Dermis blood vessel endothelial cell (primary cell): ENCODE measurements at regions not wholly inside any gene's neighbourhood (a gene's known extent, or its start where the extent isn't known, plus 50 kb on each side); places are given as distances from the start of the nearest gene placed in this dataset.

ENCODE experiments used
- DNase-seq: peaks from one replicate; pipeline ENCODE4 v3.0.0; 2010

DNA sequence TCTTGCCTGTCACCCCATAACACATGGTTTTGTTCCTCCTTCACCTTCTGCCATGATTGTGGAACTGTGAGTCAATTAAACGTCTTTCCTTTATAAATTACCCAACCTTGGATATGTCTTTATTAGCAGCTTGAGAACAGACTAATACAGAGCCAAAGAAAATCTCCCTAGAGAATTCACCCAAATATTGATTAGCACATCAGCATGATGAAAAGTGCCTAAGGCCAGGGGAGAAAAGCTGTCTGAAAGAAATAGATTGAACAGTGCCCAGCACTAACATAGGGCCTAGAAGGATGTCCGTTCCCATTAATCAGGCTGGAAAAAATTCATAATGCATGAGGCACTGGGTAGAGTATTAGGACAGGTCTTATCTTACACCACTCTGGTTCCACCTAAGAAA lies 111.9 kb upstream of the CALN1 start:
- no peak for DNase-seq

- no peak for DNase-seq
Observed at GRCh38 chr7:72504061-72504706, 92.0 kb upstream of the CALN1 start.

- no peak for DNase-seq
Observed at GRCh38 chr7:72503644-72504043, 91.5 kb upstream of the CALN1 start.

DNA sequence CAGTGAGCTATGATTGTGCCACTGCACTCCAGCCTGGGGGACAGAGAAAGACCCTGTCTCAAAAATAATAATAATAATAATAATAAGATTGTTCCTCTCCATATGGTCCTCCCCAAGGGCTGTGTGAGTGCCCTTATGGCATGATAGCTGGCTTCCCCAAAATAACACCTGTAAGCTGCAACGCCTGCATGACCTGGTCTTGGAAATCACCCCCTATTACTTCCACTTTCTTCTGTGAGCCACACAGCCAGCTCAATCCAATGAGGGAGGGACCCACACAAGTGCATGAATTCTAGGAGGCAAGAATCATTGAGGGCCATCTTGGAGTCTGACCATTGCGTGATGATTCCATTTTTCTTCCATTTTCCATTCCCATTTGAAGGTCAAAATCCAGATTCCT lies 82.7 kb upstream of the CALN1 start:
- no peak for DNase-seq

- DNase-seq: peak; percentile 70
Observed at GRCh38 chr7:72493850-72494661, 81.9 kb upstream of the CALN1 start.

DNA sequence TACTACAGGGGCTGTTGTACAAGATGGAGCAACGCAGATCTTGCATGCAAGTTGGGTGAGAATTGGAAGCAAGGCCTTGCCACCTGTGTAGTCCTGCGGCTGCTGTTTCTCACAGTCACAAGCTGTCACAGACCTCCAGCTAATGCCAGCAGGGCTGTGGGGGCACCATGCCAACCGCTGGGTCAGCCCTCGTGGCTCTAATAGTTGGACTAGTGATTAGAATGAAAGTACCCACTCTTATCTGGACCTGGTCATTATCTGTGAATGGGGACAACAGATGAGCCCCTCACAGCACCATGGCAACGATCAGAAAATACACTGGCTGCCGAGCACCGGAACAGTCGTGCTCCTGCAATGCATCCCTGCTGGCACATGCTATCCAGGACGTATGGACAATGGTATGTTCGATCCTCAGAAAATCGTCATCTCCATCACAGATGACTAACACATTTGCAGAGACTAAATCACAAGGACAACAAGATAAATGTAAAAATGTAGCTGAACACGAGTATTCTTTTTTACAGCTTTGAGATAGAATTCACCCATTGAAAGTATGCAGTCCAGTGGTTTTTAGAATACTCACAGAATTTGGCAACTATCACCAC lies 80.4 kb upstream of the CALN1 start:
- DNase-seq: no peak

GRCh38 chr7:72490301-72490700 lies 78.2 kb upstream of the CALN1 start:
- DNase-seq: no peak

GRCh38 chr7:72481934-72482333 lies 69.8 kb upstream of the CALN1 start:
- DNase-seq: no peak

DNA sequence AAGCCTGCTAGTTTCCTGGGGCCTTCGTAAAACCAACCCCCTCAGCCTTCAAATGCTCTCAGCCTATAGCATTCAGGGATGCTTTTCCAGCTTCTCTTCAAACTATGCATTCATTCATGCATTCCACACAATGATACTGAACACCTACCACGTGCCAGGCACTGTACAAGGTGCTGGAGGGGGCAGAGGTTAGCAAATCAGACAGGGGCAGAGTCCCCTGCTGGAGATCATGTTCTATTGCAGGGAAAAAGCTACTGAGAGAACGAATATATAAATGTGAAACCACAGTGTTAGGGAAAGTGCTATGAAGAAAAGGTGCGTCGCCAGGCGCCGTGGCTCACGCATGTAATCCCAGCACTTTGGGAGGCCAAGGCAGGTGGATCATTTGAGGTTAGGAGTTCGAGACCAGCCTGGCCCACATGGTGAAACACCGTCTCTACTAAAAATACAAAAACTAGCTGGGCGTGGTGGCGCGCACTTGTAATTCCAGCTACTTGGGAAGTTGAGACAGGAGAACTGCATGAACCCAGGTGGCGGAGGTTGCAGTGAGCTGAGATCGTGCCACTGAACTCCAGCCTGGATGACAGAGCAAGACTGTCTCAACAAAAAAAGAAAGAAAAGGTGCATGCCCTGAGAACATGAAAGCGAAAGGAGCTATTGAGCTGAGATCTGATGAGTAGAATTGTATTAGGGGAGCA lies 64.6 kb upstream of the CALN1 start:
- DNase-seq: no peak

DNA sequence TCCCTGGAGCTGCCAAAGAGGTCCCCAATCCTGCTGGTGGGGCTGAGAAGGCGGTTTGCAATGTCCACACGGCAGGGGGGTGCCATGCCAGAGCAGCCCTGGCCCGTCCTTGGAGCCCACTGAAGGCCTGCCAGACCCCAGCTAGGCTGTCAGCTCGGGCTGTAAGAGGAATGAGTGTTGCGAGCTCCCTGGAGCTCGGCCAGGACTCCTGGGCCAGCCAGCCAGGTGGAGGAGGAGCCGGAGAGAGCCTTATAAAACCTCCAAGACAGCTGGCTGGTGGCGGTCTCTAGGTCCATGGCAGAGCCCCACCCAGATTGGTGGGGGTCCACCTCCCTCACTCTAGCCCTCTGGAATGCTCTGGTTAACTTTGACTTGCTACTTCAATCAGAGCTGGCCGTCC lies 55.1 kb upstream of the CALN1 start:
- DNase-seq: no peak

DNA sequence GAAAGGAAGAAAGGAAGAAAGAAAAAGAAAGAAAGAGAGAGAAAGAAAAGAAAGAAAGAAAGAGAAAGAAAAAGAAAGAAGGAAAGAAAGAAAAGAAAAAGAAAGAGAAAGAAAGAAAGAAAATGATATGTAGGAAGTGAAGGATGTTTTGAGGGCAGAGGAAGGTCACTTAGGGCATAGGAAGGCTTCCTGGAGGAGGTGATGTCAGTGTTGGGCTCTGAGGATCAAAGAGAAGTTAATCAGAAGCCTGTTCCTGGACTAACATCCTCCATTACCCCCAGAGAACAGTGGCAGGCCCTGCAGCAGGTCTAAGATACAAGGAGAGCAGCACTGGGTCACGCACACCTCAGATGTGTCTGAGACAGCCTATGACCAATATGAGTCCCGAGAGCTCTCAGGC lies 54.7 kb upstream of the CALN1 start:
- DNase-seq: no peak

DNA sequence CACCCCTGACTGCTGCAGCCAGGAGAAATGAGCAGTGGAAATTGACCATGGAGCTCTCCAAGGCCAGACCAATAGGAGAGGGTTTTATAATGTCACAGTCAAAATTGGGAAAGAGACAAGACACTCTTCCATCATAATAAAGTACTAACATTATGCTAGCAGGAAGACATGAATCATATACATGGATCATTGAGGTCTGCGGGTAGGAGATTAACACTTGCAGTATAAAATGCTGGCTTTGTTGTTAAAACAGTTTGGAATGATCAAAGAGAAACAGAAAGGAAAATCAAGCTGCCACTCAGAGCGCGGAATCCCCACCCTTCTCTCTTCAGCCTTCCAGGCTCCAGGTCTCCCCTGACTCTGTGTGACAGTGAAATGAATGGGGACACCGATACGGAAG lies 53.4 kb upstream of the CALN1 start:
- DNase-seq: no peak

DNA sequence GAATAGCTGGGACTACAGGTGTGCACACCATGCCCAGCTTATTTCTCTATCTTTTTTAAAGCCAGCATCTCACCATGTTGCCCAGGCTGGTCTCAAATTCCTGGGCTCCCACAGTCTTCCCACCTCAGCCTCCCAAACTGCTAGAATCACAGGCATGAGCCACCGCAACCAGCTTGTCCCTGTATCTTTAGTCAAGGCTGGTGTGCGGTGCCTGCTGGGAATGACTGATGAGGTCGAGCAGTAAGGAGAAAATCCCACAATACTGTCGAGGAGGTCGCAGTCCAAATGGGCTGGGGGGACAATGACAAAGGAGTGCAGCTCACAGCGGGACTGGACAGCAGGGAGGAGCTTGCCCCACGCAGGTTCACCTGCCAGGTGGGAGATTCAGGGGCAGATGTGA lies 50.2 kb upstream of the CALN1 start:
- no peak for DNase-seq
